GM13977 (cell line): ENCODE measurements at regions not wholly inside any gene's neighbourhood (a gene's known extent, or its start where the extent isn't known, plus 50 kb on each side); places are given as distances from the start of the nearest gene placed in this dataset.
"Not testable (repeated sequence)": the region's sequence is repeated elsewhere in the genome, so short reads cannot be mapped to it uniquely, and the experiment has no call there.

Experiments
- DNase-seq: peaks from one replicate; pipeline ENCODE4 v3.0.0; 2012; ENCODE audit warnings: low spot score
- in situ Hi-C: fragments of 300-500 bp; cut with MboI; formaldehyde crosslinking; loops from one replicate; pipeline ENCODE4 v1.12.0; 2022; ENCODE audit warnings: low sequenced_read_pairs, low pct_unique_long_range_greater_than_20kb, mixed read lengths, inconsistent platforms; ENCODE audit not compliant: unreplicated experiment
- TF ChIP-seq, protein P1 (sequence below): IDR thresholded peaks from 2 replicates; pipeline ENCODE4 v1.5.1; 2012; ENCODE audit warnings: mild to moderate bottlenecking, control low read depth; ENCODE audit not compliant: insufficient read depth; ENCODE audit errors: extremely low read depth, missing control alignments

DNA sequence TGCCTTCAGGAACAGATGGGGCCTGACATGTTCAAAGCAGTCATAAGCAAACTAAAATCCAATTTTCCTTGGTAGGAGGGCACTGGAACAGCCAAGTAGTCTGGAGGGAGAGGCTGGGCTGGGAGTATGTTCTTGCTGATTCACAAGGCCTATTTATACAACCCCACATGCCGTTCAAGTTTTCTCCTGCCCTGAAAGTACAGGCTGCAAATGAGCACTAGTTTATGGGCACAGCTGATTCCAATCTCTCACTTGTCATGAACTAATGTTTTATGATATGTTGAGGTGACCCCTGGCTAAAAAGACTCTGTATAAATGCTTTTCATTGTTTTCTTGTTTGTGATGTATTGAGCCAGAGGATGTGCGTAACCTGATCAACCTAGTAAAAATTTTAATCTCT, 183.4 kb upstream of the SRD5A2 start:
- no peak for DNase-seq
- in situ Hi-C loops = no loop called here
- TF ChIP-seq, protein P1, sequence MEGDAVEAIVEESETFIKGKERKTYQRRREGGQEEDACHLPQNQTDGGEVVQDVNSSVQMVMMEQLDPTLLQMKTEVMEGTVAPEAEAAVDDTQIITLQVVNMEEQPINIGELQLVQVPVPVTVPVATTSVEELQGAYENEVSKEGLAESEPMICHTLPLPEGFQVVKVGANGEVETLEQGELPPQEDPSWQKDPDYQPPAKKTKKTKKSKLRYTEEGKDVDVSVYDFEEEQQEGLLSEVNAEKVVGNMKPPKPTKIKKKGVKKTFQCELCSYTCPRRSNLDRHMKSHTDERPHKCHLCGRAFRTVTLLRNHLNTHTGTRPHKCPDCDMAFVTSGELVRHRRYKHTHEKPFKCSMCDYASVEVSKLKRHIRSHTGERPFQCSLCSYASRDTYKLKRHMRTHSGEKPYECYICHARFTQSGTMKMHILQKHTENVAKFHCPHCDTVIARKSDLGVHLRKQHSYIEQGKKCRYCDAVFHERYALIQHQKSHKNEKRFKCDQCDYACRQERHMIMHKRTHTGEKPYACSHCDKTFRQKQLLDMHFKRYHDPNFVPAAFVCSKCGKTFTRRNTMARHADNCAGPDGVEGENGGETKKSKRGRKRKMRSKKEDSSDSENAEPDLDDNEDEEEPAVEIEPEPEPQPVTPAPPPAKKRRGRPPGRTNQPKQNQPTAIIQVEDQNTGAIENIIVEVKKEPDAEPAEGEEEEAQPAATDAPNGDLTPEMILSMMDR = no peak

DNA sequence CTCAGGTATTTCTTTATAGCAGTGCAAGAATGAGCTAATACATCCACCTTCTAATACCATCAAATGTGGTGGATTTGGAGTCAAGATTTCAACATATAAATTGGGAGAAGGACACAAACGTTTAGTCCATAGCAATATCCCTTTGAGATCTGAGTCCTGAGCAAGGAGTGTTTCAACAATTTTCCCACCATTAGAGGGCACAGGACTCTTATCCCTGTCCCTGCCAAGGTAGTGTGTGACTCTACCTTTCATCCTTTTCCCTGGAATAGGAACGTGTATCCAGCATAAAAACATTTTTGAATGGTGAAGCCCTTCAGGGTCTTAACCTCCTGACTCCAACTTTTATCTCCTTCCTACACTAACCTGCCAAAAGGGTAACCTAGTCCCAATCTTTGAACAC, 181.3 kb upstream of the SRD5A2 start:
- DNase-seq = no peak
- in situ Hi-C loops = no loop called here
- TF ChIP-seq, protein P1 = no peak

DNA sequence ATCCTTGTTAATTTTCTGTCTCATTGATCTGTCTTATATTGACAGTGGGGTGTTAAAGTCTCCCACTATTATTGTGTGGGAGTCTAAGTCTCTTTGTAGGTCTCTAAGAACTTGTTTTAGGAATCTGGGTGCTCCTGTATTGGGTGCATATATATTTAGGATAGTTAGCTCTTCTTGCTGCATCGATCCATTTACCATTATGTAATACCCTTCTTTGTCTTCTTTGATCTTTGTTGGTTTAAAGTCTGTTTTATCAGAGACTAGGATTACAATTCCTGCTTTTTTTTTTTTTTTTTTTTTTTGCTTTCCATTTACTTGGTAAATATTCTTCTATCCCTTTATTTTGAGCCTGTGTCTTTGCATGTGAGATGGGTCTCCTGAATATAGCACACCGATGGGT, 176.6 kb upstream of the SRD5A2 start:
- in situ Hi-C loops, DNase-seq: not testable (repeated sequence)

DNA sequence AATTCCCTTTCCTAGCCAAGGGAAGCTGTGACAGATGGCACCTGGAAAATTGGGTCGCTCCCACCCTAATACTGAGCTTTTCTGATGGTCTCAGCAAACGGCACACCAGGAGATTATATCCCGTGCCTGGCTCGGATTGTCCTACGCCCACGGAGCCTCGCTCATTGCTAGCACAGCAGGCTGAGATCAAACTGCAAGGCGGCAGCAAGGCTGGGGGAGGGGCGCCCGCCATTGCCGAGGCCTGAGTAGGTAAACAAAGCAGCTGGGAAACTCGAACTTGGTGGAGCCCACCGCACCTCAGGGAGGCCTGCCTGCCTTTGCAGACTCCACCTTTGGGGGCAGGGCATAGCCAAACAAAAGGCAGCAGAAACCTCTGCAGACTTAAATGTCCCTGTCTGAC, 168.0 kb upstream of the SRD5A2 start:
- DNase-seq, in situ Hi-C loops: not testable (repeated sequence)

DNA sequence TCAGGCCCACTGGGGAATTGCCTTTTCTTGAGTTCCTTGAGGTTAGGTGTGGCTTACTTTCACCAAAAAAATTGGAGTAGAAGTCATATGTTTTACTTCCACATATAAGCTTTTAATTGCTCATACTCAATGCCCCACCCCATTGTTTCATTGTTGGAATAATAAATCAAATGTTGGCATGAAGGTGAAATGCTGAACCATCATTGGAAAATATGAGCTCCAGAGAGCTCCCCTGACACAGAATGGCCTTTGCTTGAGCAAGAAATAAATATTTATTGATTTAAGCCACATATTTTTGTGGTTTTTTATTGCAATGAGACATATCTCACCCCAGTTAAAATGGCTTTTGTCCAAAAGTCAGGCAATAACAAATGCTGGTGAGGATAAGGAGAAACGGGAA, 167.3 kb upstream of the SRD5A2 start:
- TF ChIP-seq, protein P1 = no peak
- in situ Hi-C loops = no loop called here
- no peak for DNase-seq

DNA sequence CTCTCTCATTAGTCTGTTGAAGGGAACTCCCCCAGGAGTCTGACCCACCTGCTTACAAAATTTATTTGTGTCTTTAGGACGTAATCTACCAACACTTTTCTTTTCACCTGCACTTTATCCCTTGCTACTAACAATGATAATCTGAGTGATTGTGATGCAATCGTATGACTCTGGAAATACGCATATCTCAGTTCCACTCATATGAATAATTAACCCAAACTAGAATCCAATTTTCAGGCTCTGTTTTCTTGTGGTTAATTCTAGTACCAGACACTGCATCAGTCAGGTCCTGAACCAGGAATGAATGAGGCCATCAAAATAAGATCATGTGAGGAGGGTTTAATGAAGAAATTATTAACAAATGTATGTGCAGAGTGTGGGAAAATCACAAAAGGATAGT, 158.4 kb upstream of the SRD5A2 start:
- in situ Hi-C loops = no loop called here
- TF ChIP-seq, protein P1 = no peak
- no peak for DNase-seq

DNA sequence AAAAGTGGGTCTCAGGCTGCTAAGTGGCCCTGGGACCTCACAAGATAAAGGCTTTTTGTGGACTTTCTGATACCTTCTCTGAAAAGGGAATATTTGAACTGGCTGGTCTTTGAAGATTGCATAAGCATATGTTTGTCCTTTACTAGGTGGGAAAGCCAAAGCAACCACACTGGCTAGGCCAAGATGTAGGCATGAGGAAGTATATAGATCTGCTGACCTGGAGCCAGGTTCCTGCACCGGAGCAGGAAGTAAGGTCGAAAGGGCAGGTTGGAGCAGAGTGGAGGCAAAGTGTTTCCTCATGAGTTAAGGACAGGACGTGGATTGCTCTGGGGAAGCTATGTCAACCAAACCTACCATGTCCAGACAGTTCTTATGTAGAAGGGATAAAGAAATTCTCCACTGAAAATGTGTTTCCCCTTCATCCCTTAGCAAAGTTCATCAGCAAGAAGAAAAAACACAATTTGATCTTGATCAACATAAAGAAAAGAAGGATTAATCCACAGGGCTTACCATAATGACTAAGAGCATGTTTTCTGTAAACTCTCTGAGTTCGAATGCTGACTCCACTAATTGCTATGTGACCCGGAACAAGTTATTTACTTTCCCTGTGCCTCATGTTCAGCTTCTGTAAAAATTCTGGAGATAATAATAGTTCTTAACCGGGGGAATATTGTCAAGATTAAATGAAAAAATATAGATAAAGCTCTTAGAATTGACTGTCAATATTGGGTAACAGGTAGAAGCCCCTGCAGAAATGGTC, 156.1 kb upstream of the SRD5A2 start:
- TF ChIP-seq, protein P1 = no peak
- no peak for DNase-seq
- in situ Hi-C loops = no loop called here

DNA sequence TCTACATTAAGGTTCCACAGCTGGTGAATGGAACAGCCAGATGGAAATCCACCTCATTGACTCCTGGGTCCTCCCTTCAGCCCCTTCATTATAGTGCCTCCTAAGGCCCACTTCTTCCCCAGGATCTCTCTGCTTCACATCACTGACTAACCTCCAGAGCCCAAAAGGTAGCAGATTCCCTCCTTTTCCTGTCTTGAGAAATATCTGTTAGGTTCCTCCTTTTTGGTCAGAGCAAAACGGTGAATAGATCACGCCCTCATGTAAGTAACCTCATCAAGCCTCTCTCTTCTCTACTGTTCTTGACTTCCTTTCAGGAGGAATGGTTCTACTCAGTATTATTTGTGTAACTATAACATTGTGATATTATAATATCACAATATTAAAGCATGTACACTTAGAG, 155.0 kb upstream of the SRD5A2 start:
- no peak for DNase-seq
- in situ Hi-C loops = no loop called here
- TF ChIP-seq, protein P1 = no peak
